Skeletal muscle satellite cell (primary cell): ENCODE measurements at regions not wholly inside any gene's neighbourhood (a gene's known extent, or its start where the extent isn't known, plus 50 kb on each side); places are given as distances from the start of the nearest gene placed in this dataset.

Experiments
- H3K27me3 ChIP-seq: 2 replicates; pipeline ENCODE4 v1.7.0; 2013; ENCODE audit warnings: low read length; ENCODE audit not compliant: control insufficient read depth, insufficient read depth
- H3K36me3 ChIP-seq: 2 replicates; pipeline ENCODE4 v1.7.0; 2013; ENCODE audit warnings: mild to moderate bottlenecking, control low read depth, low read length; ENCODE audit not compliant: insufficient read depth
- H3K4me1 ChIP-seq: 2 replicates; pipeline ENCODE4 v1.7.0; 2013; ENCODE audit warnings: low read length; ENCODE audit not compliant: control insufficient read depth, insufficient read depth
- H3K4me2 ChIP-seq: 2 replicates; pipeline ENCODE4 v1.7.0; 2013; ENCODE audit warnings: mild to moderate bottlenecking, low read length
- H3K4me3 ChIP-seq: 2 replicates; pipeline ENCODE4 v1.7.0; 2013; ENCODE audit warnings: low read length
- H3K9ac ChIP-seq: 2 replicates; pipeline ENCODE4 v1.7.0; 2013; ENCODE audit warnings: mild to moderate bottlenecking, low read depth, low read length, moderate library complexity
- H3K9me3 ChIP-seq: replicated peaks from 2 replicates; pipeline ENCODE4 v1.7.0; 2013; ENCODE audit warnings: mild to moderate bottlenecking, control low read depth, low read length

DNA sequence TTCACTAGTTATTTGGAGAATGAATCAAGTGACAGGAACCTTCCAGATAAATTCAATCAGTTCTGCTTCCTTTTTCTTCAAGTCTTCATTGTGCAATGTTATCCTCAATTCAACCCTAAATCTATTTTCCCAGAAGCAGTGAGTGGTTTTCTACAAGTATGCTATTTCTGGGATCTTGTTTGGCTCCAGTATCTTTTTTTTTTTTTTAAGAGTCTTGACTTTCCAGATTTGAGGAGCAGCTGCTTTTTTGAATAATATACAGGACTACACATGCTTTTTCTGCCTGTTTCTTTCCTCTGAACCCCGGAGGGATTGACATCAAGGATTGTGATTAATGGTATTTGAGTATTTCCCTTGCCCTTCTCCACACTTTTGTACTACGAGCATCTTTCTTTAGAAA, 339.2 kb upstream of the JAG1 start:
- no peak overlapping the region for H3K9ac ChIP-seq
- H3K9me3 ChIP-seq, result no peaks in the 10 kb centered on the region
- no peak overlapping the region for H3K4me3 ChIP-seq
- no peaks in the 10 kb centered on the region for H3K36me3 ChIP-seq
- H3K27me3 ChIP-seq, result no peaks in the 10 kb centered on the region
- no peak overlapping the region for H3K4me2 ChIP-seq
- no peaks in the 10 kb centered on the region for H3K4me1 ChIP-seq

- Histone ChIP-seq H3K36me3 (no peaks in the 10 kb centered on the region), H3K4me3 (no peak overlapping the region), H3K9ac (no peak overlapping the region), H3K4me2 (no peak overlapping the region), H3K9me3 (no peaks in the 10 kb centered on the region), H3K27me3 (no peaks in the 10 kb centered on the region), H3K4me1 (no peaks in the 10 kb centered on the region)
Measured at GRCh38 chr20:11013801-11014200, 340.0 kb upstream of the JAG1 start.

- Histone ChIP-seq H3K9me3 (no peaks in the 10 kb centered on the region), H3K27me3 (no peaks in the 10 kb centered on the region), H3K9ac (no peak overlapping the region), H3K4me3 (no peak overlapping the region), H3K36me3 (no peaks in the 10 kb centered on the region), H3K4me2 (no peak overlapping the region), H3K4me1 (no peaks in the 10 kb centered on the region)
Measured at GRCh38 chr20:11015440-11015839, 341.6 kb upstream of the JAG1 start.

DNA sequence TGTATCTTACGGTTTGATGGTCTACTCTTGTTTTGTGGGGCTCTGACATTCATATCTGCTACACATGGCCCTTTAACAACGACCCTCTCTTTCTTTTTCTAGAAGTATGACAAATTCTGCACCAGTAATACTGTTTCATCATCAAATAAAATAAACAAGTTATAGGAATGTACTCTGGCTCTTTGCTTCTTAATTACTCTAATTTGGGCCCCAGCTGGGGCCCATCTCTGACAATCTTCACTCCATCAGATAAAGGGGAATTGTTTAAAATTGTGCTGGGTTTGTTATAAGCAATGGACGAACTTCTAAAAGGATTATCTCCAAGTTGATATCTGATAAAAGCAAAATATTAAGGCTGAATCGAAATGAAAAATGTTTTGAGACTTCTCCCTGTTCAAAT, 343.6 kb upstream of the JAG1 start:
- Histone ChIP-seq H3K4me1 (no peaks in the 10 kb centered on the region), H3K9me3 (no peaks in the 10 kb centered on the region)

DNA sequence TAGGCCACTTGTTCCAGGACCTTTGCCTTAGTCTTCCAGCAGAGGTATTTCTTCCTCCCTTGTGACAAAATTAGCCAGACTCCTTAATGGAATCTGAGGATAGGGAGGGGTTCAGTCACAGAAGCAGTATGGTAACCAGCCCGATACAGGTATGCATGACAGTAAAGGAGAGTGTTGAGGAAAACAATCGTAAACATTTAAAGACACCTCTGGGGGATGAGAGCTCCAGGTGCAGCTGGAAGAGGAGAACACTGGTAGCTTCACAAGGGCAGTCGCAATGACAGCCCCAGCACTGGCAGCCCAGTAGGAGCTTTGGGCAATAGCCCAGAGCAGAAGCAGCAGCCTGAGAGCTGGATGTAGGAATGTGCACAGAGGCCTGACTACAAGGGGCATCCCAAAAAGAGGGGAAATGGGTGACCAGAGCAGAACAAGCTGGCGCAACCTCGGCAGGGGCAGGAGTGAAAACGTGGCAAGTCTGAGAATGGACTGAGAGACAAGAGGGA, 344.9 kb upstream of the JAG1 start:
- Histone ChIP-seq H3K4me2 (no peak overlapping the region), H3K9me3 (no peaks in the 10 kb centered on the region), H3K4me1 (no peaks in the 10 kb centered on the region), H3K4me3 (no peak overlapping the region), H3K27me3 (no peaks in the 10 kb centered on the region), H3K9ac (no peak overlapping the region), H3K36me3 (no peaks in the 10 kb centered on the region)

More for the DNA sequence above, 343.6 kb upstream of the JAG1 start:
- H3K36me3 ChIP-seq, result no peaks in the 10 kb centered on the region
- H3K4me3 ChIP-seq, result no peak overlapping the region
- H3K27me3 ChIP-seq, result no peaks in the 10 kb centered on the region
- no peak overlapping the region for H3K9ac ChIP-seq
- H3K4me2 ChIP-seq, result no peak overlapping the region

GRCh38 chr20:11020712-11021111, 346.9 kb upstream of the JAG1 start:
- Histone ChIP-seq H3K4me2 (no peak overlapping the region), H3K4me1 (no peaks in the 10 kb centered on the region), H3K9ac (no peak overlapping the region), H3K36me3 (no peaks in the 10 kb centered on the region), H3K4me3 (no peak overlapping the region), H3K27me3 (no peaks in the 10 kb centered on the region), H3K9me3 (no peaks in the 10 kb centered on the region)

DNA sequence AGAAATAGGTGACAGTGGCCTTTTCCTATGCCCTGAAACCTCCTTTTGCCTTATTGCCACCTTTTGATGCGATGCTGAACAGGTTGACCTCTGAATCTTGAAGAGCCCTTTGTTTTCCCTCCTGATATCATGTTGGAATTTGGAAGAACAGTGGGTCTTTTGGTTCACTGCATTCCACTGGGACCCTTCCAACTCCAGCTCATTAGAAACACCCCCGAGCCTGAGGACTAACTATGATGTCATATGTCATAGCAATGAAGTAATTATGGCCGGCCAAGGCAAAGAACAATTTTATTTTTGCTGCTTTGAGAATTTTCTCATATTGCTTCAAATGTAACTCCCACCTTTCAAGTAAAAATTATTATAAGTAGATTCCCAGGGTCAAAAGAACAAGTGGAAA, 353.4 kb upstream of the JAG1 start:
- Histone ChIP-seq H3K4me1 (no peaks in the 10 kb centered on the region), H3K36me3 (no peaks in the 10 kb centered on the region), H3K4me3 (no peak overlapping the region), H3K4me2 (no peak overlapping the region), H3K27me3 (no peaks in the 10 kb centered on the region), H3K9me3 (no peaks in the 10 kb centered on the region), H3K9ac (no peak overlapping the region)

- Histone ChIP-seq H3K9me3 (no peaks in the 10 kb centered on the region), H3K36me3 (no peaks in the 10 kb centered on the region), H3K4me2 (no peak overlapping the region), H3K4me3 (no peak overlapping the region), H3K4me1 (no peaks in the 10 kb centered on the region), H3K9ac (no peak overlapping the region), H3K27me3 (no peaks in the 10 kb centered on the region)
Measured at GRCh38 chr20:11030351-11030750, 356.6 kb upstream of the JAG1 start.

DNA sequence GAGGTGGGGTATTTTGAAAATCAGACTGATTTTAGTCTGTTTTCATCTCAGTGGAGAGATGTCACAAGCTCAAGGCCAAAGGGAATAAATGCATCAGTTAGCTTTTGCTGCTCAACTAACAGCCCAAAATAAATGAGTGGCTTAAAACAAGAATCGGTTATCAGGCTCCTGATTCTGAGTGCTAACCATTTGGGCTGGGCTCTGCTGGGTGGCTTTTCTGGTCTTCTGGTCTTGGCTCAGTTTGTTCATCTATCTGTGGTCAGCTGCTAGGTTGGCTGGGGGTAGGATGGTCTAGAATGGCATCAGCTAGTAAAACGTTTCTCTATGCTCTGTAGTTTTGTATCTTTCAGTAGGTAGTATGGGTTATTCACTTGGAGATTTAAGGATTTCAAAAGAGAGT, 357.5 kb upstream of the JAG1 start:
- Histone ChIP-seq H3K4me2 (no peak overlapping the region), H3K9ac (no peak overlapping the region), H3K4me3 (no peak overlapping the region), H3K4me1 (no peaks in the 10 kb centered on the region), H3K9me3 (no peaks in the 10 kb centered on the region), H3K36me3 (no peaks in the 10 kb centered on the region), H3K27me3 (no peaks in the 10 kb centered on the region)

DNA sequence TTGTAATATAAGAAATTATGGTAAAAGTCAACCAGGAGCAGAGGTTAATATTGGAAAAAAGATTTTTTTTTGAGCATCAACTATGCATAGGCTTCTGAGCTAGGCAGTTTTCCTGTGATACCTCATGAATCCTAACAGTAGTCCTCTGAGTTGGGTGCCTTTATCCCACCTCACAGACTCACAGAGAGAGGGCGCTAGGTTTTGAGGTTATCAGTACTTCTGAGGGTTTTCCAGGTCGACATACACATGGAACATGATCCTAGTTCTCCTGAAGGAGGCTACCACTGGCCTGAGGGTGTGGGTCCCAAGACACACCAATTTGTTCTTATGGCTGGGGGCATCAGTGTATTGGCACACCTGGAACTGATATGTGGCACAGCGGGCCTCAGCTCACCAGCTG, 358.8 kb upstream of the JAG1 start:
- Histone ChIP-seq H3K9me3 (no peaks in the 10 kb centered on the region), H3K4me2 (no peak overlapping the region), H3K4me3 (no peak overlapping the region), H3K4me1 (no peaks in the 10 kb centered on the region), H3K36me3 (no peaks in the 10 kb centered on the region), H3K9ac (no peak overlapping the region), H3K27me3 (no peaks in the 10 kb centered on the region)

DNA sequence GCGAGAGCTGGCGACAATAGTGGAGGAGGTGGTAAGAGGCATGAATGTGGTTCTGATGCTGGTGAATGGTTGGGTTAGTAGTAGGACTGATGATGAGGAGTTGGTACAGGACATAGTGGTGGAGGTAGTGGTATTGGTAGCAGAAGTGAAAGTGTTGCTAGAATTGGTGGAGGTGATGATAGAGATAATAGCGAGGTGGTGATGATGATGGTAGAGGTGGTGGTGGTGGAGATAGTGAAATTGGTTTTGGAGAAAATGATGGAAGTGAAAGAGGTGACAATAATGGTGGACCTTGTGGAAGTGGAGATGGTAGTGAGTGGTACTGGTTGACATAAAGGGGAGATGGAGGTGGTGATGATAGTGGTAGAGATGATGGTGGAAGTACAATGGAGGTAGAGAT, 360.2 kb upstream of the JAG1 start:
- Histone ChIP-seq H3K9ac (no peak overlapping the region), H3K9me3 (no peaks in the 10 kb centered on the region), H3K4me2 (no peak overlapping the region), H3K27me3 (no peaks in the 10 kb centered on the region), H3K36me3 (no peaks in the 10 kb centered on the region), H3K4me3 (no peak overlapping the region), H3K4me1 (no peaks in the 10 kb centered on the region)

GRCh38 chr20:11035211-11035610, 361.4 kb upstream of the JAG1 start:
- no peak overlapping the region for H3K4me3 ChIP-seq
- H3K4me2 ChIP-seq, result no peak overlapping the region
- no peaks in the 10 kb centered on the region for H3K4me1 ChIP-seq
- no peak overlapping the region for H3K9ac ChIP-seq
- no peaks in the 10 kb centered on the region for H3K9me3 ChIP-seq
- no peaks in the 10 kb centered on the region for H3K27me3 ChIP-seq
- H3K36me3 ChIP-seq, result no peaks in the 10 kb centered on the region
